ENCODE measurements at regions not wholly inside any gene's neighbourhood (a gene's known extent, or its start where the extent isn't known, plus 50 kb on each side); places are given as distances from the start of the nearest gene placed in this dataset.

DNA sequence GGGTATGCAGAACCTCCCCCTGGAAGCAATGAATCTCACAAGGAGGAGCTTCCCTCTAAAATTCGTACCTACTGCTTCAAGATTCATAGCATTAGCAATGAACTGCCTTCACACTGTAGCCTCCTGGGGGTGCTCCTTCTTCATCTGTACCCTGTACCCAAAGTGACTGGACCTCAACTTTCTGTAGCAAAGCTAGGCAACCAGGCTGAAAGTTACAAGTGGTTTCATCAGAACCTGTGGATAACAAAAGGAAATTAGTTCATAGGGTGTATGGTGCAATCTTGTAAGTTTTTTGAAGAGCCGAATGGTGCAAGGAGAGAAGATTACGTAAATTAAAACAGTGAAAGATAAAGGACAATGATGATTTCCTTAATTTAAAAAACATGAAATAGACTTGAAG is 1541.7 kb upstream of the FLRT2 start:
- Histone ChIP-seq H3K27me3 (ENCODE audit: control insufficient read depth, insufficient read depth, low read length) (no peaks in the 10 kb centered on the region), H2AFZ (no peak overlapping the region), H3K4me2 (ENCODE audit: low read length) (no peak overlapping the region), H3K4me3 (ENCODE audit: low read depth, low read length) (no peak overlapping the region), H3K9ac (no peak overlapping the region), H3K27ac (no peak overlapping the region), H3K79me2 (no peaks in the 10 kb centered on the region), H3K36me3 (ENCODE audit: control insufficient read depth, insufficient read depth, low read length) (no peaks in the 10 kb centered on the region), H3K9me3 (ENCODE audit: control insufficient read depth, low read length) (no peaks in the 10 kb centered on the region), H3K4me1 (no peaks in the 10 kb centered on the region)
- TF ChIP-seq, protein P1, sequence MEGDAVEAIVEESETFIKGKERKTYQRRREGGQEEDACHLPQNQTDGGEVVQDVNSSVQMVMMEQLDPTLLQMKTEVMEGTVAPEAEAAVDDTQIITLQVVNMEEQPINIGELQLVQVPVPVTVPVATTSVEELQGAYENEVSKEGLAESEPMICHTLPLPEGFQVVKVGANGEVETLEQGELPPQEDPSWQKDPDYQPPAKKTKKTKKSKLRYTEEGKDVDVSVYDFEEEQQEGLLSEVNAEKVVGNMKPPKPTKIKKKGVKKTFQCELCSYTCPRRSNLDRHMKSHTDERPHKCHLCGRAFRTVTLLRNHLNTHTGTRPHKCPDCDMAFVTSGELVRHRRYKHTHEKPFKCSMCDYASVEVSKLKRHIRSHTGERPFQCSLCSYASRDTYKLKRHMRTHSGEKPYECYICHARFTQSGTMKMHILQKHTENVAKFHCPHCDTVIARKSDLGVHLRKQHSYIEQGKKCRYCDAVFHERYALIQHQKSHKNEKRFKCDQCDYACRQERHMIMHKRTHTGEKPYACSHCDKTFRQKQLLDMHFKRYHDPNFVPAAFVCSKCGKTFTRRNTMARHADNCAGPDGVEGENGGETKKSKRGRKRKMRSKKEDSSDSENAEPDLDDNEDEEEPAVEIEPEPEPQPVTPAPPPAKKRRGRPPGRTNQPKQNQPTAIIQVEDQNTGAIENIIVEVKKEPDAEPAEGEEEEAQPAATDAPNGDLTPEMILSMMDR (IDR thresholded peaks at IDR 0.05), result no peak

DNA sequence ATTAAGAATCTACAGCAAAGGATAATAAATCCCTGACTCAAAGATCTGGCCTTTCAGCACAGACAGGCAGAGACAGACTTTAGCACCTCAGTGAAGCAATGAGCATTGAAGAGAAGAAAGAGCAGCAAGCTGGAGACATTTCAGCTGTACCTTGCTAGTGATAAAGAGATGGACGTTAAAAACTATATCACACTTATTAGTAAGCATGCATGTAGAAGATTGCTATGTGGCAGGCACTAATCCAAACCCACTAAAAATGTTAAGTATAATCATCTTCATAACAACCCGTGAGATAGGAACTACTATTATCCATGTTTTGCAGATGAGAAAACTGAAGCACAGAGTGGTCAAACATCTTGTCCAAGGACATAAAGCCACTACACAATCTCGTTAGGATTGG is 1538.3 kb upstream of the FLRT2 start:
- no peaks in the 10 kb centered on the region for H3K79me2 ChIP-seq
- H3K4me2 ChIP-seq (ENCODE audit: low read length), result no peak overlapping the region
- no peaks in the 10 kb centered on the region for H3K4me1 ChIP-seq
- no peaks in the 10 kb centered on the region for H3K36me3 ChIP-seq (ENCODE audit: control insufficient read depth, insufficient read depth, low read length)
- H3K27ac ChIP-seq, result no peak overlapping the region
- no peaks in the 10 kb centered on the region for H3K27me3 ChIP-seq (ENCODE audit: control insufficient read depth, insufficient read depth, low read length)
- no peak overlapping the region for H3K9ac ChIP-seq
- H2AFZ ChIP-seq, result no peak overlapping the region
- no peak overlapping the region for H3K4me3 ChIP-seq (ENCODE audit: low read depth, low read length)
- TF ChIP-seq, protein P1 (IDR thresholded peaks at IDR 0.05), result no peak
- H3K9me3 ChIP-seq (ENCODE audit: control insufficient read depth, low read length), result no peaks in the 10 kb centered on the region

DNA sequence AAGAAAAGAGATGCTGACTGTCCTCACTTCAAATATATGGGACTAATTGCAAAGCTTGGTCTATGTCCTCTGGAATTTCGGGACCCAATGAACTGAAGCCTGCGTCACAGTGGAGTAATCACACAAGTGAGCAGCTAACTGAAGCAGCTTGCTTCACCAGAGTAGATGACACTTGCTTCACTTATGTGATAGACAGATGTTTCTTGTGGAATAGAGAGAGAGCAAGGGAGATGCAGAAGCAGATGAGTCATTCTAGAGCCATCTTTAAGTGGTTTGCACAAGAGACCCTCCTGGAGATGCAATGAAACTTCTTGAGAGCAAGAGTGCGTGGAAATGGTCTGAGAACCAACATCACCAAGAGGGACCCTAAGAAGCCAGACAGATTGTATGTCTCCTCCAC is 1537.1 kb upstream of the FLRT2 start:
- Histone ChIP-seq H2AFZ (no peak overlapping the region), H3K4me2 (ENCODE audit: low read length) (no peak overlapping the region), H3K4me3 (ENCODE audit: low read depth, low read length) (no peak overlapping the region), H3K79me2 (no peaks in the 10 kb centered on the region), H3K9ac (no peak overlapping the region), H3K4me1 (no peaks in the 10 kb centered on the region), H3K9me3 (ENCODE audit: control insufficient read depth, low read length) (no peaks in the 10 kb centered on the region), H3K27me3 (ENCODE audit: control insufficient read depth, insufficient read depth, low read length) (no peaks in the 10 kb centered on the region), H3K36me3 (ENCODE audit: control insufficient read depth, insufficient read depth, low read length) (no peaks in the 10 kb centered on the region), H3K27ac (no peak overlapping the region)
- TF ChIP-seq, protein P1 (IDR thresholded peaks at IDR 0.05), result no peak

DNA sequence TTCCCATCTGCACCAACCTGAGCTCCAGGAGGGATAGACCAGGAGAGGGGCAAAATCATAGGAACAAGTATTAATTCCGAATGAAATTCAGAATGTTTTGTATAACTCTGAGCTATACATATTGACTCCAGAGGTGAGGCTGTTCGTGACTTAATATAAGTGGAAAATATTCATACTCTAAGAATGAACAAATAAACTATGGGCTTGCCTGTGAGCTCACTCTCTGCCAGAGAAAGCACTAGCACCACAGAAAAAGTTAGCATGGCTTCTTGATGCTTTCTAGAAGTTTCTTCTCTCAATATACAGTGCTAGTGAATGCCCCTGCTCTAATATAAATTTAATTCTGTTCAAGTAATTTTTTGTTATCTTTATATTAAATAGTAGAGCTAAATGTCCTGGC is 1536.4 kb upstream of the FLRT2 start:
- no peaks in the 10 kb centered on the region for H3K36me3 ChIP-seq (ENCODE audit: control insufficient read depth, insufficient read depth, low read length)
- no peaks in the 10 kb centered on the region for H3K27me3 ChIP-seq (ENCODE audit: control insufficient read depth, insufficient read depth, low read length)
- TF ChIP-seq, protein P1 (IDR thresholded peaks at IDR 0.05), result no peak

DNA sequence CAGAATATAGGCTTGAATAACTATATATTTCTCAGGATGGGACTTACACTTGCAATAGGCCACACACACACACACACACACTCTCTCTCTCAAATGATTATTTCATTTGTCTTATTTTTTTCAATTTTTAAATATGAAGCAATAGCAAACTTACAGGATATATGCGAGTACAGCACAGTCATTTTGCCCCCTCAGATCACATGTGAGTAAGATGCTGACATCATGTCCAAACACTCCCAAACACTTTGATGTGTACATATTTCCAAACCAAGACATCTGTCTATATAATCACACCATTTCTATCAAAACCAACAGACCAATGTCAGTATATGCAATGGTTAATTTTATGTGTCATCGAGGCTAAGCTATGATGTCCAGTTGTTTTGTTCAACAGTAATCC is 1535.9 kb upstream of the FLRT2 start:
- Histone ChIP-seq H3K36me3 (ENCODE audit: control insufficient read depth, insufficient read depth, low read length) (no peaks in the 10 kb centered on the region), H2AFZ (no peak overlapping the region), H3K4me3 (ENCODE audit: low read depth, low read length) (no peak overlapping the region), H3K4me2 (ENCODE audit: low read length) (no peak overlapping the region), H3K79me2 (no peaks in the 10 kb centered on the region), H3K27me3 (ENCODE audit: control insufficient read depth, insufficient read depth, low read length) (no peaks in the 10 kb centered on the region), H3K4me1 (no peaks in the 10 kb centered on the region), H3K27ac (no peak overlapping the region), H3K9me3 (ENCODE audit: control insufficient read depth, low read length) (no peaks in the 10 kb centered on the region), H3K9ac (no peak overlapping the region)
- TF ChIP-seq, protein P1 (IDR thresholded peaks at IDR 0.05), result no peak

More for the DNA sequence above, 1536.4 kb upstream of the FLRT2 start:
- Histone ChIP-seq H3K9me3 (ENCODE audit: control insufficient read depth, low read length) (no peaks in the 10 kb centered on the region), H3K9ac (no peak overlapping the region), H3K27ac (no peak overlapping the region), H3K4me1 (no peaks in the 10 kb centered on the region), H3K79me2 (no peaks in the 10 kb centered on the region), H3K4me3 (ENCODE audit: low read depth, low read length) (no peak overlapping the region), H3K4me2 (ENCODE audit: low read length) (no peak overlapping the region), H2AFZ (no peak overlapping the region)
